Ectodermal cell (in vitro differentiated cells): ENCODE measurements at regions not wholly inside any gene's neighbourhood (a gene's known extent, or its start where the extent isn't known, plus 50 kb on each side); places are given as distances from the start of the nearest gene placed in this dataset.

Source experiments
- H3K27ac ChIP-seq: 2 replicates; pipeline ENCODE4 v1.7.0; 2013; ENCODE audit warnings: mild to moderate bottlenecking, low read depth, low read length; ENCODE audit not compliant: insufficient read depth, poor library complexity, severe bottlenecking
- H3K27me3 ChIP-seq: 2 replicates; pipeline ENCODE4 v1.7.0; 2013; ENCODE audit warnings: mild to moderate bottlenecking, low read length; ENCODE audit not compliant: insufficient read depth, control insufficient read depth, poor library complexity, severe bottlenecking
- H3K36me3 ChIP-seq: one replicate; pipeline ENCODE4 v1.7.0; 2013; ENCODE audit warnings: low read length; ENCODE audit not compliant: control insufficient read depth, insufficient read depth
- H3K4me1 ChIP-seq: one replicate; pipeline ENCODE4 v1.7.0; 2013; ENCODE audit warnings: low read length; ENCODE audit not compliant: control insufficient read depth, insufficient read depth
- H3K4me3 ChIP-seq: 2 replicates; pipeline ENCODE4 v1.7.0; 2013; ENCODE audit warnings: low read depth, low read length, control low read depth; ENCODE audit not compliant: insufficient read depth
- H3K9me3 ChIP-seq: 2 replicates; pipeline ENCODE4 v1.7.0; 2013; ENCODE audit warnings: mild to moderate bottlenecking, low read length, moderate library complexity; ENCODE audit not compliant: control insufficient read depth
- WGBS, 2 experiments: methylation state at CpG; one replicate each; pipeline ENCODE4 v1.1.7; 2013; ENCODE audit warnings: missing lambda C conversion rate in 2 of 2; 5-methylcytosine and 5-hydroxymethylcytosine counted together

GRCh38 chr6:156662025-156662445 is 115.1 kb upstream of the ARID1B start:
- no peaks in the 10 kb centered on the region for H3K36me3 ChIP-seq
- no peak overlapping the region for H3K4me3 ChIP-seq
- peaks cover 18% of the 10 kb centered on the region for H3K4me1 ChIP-seq
- H3K9me3 ChIP-seq: no peaks in the 10 kb centered on the region
- 92 to 94% methylated on average over 16 of the region's 17 CpGs for WGBS, 2 experiments
- H3K27me3 ChIP-seq: no peaks in the 10 kb centered on the region
- H3K27ac ChIP-seq: no peak overlapping the region

DNA sequence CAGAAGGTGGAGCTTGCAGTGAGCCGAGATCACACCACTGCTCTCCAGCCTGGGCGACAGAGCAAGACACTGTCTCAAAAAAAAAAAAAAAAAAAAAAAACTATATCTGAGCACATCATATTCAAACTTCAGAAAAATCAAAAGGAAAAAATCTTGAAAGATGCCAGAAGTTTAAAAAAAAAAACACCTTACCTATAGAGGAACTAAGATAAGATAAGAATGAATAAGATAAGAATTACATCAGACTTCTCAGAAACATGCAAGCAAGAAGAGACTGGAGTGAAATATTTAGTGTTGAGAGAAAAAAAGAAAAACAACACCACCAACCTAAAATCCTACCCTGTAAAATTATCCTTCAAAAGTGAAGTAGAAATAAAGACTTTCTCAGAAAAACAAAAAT is 116.8 kb upstream of the ARID1B start:
- WGBS, 2 experiments: 75 to 89% methylated on average over 1 to 2 of the region's 2 CpGs

GRCh38 chr6:156659822-156660198 is 117.4 kb upstream of the ARID1B start:
- Histone ChIP-seq H3K4me1 (peaks cover 27% of the 10 kb centered on the region), H3K27me3 (no peaks in the 10 kb centered on the region), H3K9me3 (no peaks in the 10 kb centered on the region), H3K4me3 (no peak overlapping the region), H3K36me3 (no peaks in the 10 kb centered on the region), H3K27ac (no peak overlapping the region)
- WGBS, 2 experiments: 76 to 84% methylated on average over 1 to 2 of the region's 2 CpGs

More for the DNA sequence above, 116.8 kb upstream of the ARID1B start:
- H3K36me3 ChIP-seq: no peaks in the 10 kb centered on the region
- peaks cover 23% of the 10 kb centered on the region for H3K4me1 ChIP-seq
- H3K27me3 ChIP-seq: no peaks in the 10 kb centered on the region
- no peak overlapping the region for H3K27ac ChIP-seq
- H3K9me3 ChIP-seq: no peaks in the 10 kb centered on the region
- no peak overlapping the region for H3K4me3 ChIP-seq

GRCh38 chr6:156658966-156659821 is 118.0 kb upstream of the ARID1B start:
- no peak overlapping the region for H3K27ac ChIP-seq

DNA sequence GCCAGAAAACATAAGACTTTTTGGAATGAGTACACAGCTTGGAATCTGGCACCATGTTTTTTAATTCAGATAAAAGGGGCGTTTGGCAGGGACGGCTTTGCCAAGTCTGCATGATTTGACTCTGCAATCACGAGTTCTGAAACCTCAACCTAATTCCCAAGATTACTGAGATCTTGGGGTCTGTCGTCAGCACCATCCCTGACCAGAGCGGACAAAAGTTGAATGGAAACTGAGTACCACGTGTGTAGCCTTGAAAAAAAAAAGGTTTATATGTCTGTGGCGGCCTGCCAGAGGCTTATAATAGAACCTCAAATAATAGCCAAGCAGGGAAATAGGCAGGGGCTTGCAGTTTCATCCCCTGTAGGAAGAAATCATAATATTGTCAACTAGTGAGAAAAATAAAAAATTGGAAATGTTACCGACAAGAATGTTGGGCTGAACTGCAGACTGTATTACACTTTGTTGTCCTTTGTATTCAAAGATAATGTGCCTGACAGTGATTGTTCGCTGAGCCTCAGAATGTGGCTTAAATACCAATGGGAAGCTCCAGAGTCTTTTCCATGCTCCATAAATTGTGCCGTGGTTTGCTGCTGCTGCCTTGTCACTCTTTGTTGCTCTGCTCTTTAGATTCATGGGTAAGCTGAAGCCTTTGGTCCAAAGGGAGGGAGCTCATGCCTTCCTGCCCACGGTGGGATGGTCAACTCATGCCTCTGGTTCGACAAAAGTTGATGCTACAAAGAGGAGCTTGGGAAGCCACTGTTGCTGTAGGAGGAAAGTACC is 118.8 kb upstream of the ARID1B start:
- 76 to 81% methylated on average over 12 of the region's 12 CpGs for WGBS, 2 experiments
- no peaks in the 10 kb centered on the region for H3K36me3 ChIP-seq
- H3K4me3 ChIP-seq: no peak overlapping the region
- peaks cover 27% of the 10 kb centered on the region for H3K4me1 ChIP-seq
- no peaks in the 10 kb centered on the region for H3K27me3 ChIP-seq
- H3K27ac ChIP-seq: no peak overlapping the region
- H3K9me3 ChIP-seq: no peaks in the 10 kb centered on the region

More at GRCh38 chr6:156658966-156659821, 118.0 kb upstream of the ARID1B start:
- 79 to 86% methylated on average over 5 to 7 of the region's 7 CpGs for WGBS, 2 experiments
- Histone ChIP-seq H3K4me1 (peaks cover 27% of the 10 kb centered on the region), H3K9me3 (no peaks in the 10 kb centered on the region), H3K36me3 (no peaks in the 10 kb centered on the region), H3K27me3 (no peaks in the 10 kb centered on the region), H3K4me3 (no peak overlapping the region)

DNA sequence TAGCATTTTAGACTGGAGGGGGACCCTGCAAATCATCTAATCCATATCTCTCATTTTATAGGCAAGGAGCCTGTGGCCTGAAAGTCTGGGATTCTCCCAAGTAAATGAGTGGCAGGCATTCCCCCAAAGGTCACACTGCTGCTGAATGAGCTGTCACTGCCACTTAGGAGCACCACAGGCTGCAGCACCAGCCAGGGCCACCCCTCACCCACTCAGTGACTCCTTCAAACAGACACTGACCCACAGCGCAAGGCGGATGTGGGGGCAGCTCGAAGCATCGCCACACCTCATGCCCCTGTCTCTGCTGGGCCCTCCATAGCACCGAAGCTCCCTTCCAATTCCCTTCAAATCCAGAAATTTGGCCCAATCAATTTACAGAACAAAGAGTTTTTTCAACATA is 119.9 kb upstream of the ARID1B start:
- 61 to 70% methylated on average over 5 of the region's 5 CpGs for WGBS, 2 experiments
- Histone ChIP-seq H3K36me3 (no peaks in the 10 kb centered on the region), H3K27me3 (no peaks in the 10 kb centered on the region), H3K4me1 (peaks cover 27% of the 10 kb centered on the region), H3K27ac (no peak overlapping the region), H3K9me3 (no peaks in the 10 kb centered on the region), H3K4me3 (no peak overlapping the region)

- Histone ChIP-seq H3K27ac (peak overlapping the region; percentile 26), H3K36me3 (no peaks in the 10 kb centered on the region)
Measured at GRCh38 chr6:156654919-156655918, 122.0 kb upstream of the ARID1B start.

GRCh38 chr6:156652231-156652750 is 124.9 kb upstream of the ARID1B start:
- 94 to 95% methylated on average over 5 of the region's 5 CpGs for WGBS, 2 experiments
- no peaks in the 10 kb centered on the region for H3K27me3 ChIP-seq
- peaks cover 11% of the 10 kb centered on the region for H3K4me1 ChIP-seq

More at GRCh38 chr6:156654919-156655918, 122.0 kb upstream of the ARID1B start:
- no peak overlapping the region for H3K4me3 ChIP-seq
- WGBS, 2 experiments: 75 to 77% methylated on average over 8 of the region's 8 CpGs
- H3K27me3 ChIP-seq: no peaks in the 10 kb centered on the region
- H3K9me3 ChIP-seq: no peaks in the 10 kb centered on the region
- peaks cover 27% of the 10 kb centered on the region for H3K4me1 ChIP-seq

GRCh38 chr6:156651486-156651885 is 125.7 kb upstream of the ARID1B start:
- H3K4me3 ChIP-seq: no peak overlapping the region
- no peak overlapping the region for H3K27ac ChIP-seq
- 94% methylated on average over 8 of the region's 8 CpGs for WGBS, 2 experiments
- no peaks in the 10 kb centered on the region for H3K9me3 ChIP-seq
- no peaks in the 10 kb centered on the region for H3K27me3 ChIP-seq
- H3K4me1 ChIP-seq: peaks cover 7% of the 10 kb centered on the region
- no peaks in the 10 kb centered on the region for H3K36me3 ChIP-seq

More at GRCh38 chr6:156652231-156652750, 124.9 kb upstream of the ARID1B start:
- H3K36me3 ChIP-seq: no peaks in the 10 kb centered on the region
- H3K27ac ChIP-seq: no peak overlapping the region
- no peak overlapping the region for H3K4me3 ChIP-seq
- no peaks in the 10 kb centered on the region for H3K9me3 ChIP-seq
